NCI-H2196 treated with DMSO at 0.1 percent for 48 hours (cell line): ENCODE measurements at regions not wholly inside any gene's neighbourhood (a gene's known extent, or its start where the extent isn't known, plus 50 kb on each side); places are given as distances from the start of the nearest gene placed in this dataset.
"Not testable (repeated sequence)": the region's sequence is repeated elsewhere in the genome, so short reads cannot be mapped to it uniquely, and the experiment has no call there.

Experiments
- DNase-seq: peaks from one replicate; lab custom pipeline; 2025; ENCODE audit not compliant: unreplicated experiment; lab: John Stamatoyannopoulos, UW

GRCh38 chr12:24679126-24679525 is 269.8 kb downstream of the BCAT1 start:
- DNase-seq: no peak

DNA sequence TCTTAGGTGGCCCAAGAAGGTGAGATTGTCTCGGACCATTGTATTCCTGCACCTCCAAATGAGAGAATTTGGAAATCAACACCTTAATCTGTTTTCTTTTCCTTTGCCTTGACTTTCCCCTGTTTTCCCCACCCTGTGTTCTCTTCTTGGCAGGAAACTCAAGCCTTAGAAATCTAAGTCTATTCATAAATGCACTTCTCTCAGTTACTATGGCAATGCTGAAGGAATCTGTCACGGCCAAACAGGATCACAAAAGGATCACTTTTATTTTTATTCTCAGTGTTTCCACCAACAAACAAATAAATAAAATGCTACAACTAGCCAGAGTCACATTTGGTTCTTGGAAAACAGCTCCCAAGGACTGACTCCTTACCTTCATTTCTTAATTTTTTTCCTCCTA is 270.5 kb downstream of the BCAT1 start:
- no peak for DNase-seq

DNA sequence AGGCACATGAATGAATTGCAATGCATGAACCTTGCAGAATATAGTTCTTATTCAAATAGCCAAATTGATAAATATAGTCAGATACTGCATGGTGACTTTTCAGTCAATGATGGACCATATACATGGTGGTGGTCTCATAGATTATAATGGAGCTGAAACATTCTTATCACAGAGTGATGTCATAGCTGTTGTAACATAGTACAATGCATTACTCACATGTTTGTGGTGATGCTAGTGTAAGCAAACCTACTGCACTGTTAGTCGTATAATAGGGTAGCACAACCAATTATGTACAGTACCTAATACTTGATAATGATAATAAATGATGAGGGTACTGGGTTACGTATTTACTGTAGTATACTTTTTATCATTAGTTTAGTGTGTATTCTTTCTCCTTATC is 280.3 kb downstream of the BCAT1 start:
- DNase-seq: no peak

- no peak for DNase-seq
These were observed 284.6 kb downstream of the BCAT1 start for GRCh38 chr12:24664161-24664880.

GRCh38 chr12:24661657-24662096 is 287.2 kb downstream of the BCAT1 start:
- DNase-seq: no peak

- no peak for DNase-seq
These were observed 289.9 kb downstream of the BCAT1 start for GRCh38 chr12:24659016-24659415.

DNA sequence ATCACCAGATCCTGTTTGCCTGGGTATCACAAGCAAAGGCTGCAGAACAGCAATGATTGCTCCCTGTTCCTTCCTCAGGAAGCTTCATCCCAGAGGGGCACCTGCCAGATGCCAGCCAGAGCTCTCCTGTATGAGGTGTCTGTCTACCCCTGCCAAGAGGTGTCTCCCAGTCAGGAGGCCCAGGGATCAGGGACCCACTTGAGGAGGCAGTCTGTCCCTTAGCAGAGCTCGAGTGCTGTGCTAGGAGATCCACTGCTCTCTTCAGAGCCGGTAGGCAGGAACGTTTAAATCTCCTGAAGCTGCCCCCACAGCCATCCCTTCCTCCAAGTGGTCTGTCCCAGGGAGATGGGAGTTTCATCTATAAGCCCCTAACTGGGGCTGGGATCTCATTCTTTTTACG is 294.6 kb downstream of the BCAT1 start:
- not testable (repeated sequence) for DNase-seq

DNA sequence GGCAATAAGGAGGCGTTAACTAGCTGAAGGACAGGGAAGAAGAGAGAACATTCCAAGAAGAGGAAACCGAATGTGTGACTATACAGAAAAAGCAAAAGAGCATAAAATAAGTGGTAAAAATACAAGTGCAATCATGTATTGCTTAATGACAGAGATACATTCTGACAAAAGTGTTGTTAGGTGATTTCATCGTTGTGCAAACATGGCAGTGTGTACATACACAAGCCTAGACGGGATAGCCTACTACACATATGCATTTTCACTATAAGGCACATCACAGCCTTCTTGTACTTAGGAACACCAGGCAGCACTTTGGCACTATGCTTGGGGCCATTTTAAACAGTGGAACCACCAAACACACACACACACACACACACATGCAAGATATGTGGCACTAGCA is 299.3 kb downstream of the BCAT1 start:
- no peak for DNase-seq

GRCh38 chr12:24649209-24649608 is 299.7 kb downstream of the BCAT1 start:
- no peak for DNase-seq

GRCh38 chr12:24645254-24645653 is 303.6 kb downstream of the BCAT1 start:
- no peak for DNase-seq

DNA sequence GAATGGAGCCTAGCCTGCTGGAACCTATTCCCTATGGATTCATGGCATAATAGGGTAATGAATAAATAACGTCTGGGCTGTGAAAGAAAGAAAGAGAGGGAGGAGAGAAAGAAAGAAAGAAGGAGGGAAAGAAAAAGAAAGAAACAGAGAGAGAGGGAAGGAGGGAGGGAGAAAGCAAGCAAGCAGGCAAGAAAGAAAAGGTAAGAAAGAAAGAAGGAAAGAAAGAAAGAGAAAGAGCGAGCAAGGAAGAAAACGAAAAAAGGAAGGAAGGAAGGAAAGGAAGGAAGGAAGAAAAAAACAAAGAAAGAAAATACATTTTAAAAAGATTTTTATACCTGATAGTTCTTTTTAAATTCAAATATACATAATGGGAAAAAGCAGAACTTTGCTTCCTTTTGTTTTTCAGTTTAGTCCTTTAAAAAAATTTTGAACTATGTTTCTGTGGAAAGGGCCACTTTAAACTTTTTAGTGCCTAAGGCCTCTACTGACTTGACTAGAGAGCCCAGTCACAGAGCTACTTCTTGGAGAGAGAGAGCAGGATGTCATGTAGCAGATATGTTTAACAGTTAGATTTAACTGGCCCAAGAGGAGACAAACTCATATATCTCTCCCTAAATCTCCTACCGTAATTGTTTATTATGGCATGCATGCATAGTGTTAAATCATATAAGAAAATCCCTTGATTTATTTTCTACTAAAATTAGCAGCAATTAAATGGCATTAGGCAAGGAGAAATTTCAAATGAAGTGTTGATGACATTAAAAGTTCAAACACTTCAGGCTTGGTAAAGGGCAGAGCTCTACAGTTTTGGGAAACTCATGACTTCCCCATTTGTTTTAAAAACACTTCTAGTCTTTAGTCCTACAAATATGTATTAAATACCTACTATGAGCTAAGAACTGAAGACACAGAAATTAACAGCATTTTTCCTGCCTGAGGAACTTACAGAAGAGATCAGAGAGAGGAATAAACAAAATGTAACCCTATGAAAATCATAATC is 305.5 kb downstream of the BCAT1 start:
- DNase-seq: no peak

GRCh38 chr12:24639641-24640040 is 309.3 kb downstream of the BCAT1 start:
- DNase-seq: no peak

DNA sequence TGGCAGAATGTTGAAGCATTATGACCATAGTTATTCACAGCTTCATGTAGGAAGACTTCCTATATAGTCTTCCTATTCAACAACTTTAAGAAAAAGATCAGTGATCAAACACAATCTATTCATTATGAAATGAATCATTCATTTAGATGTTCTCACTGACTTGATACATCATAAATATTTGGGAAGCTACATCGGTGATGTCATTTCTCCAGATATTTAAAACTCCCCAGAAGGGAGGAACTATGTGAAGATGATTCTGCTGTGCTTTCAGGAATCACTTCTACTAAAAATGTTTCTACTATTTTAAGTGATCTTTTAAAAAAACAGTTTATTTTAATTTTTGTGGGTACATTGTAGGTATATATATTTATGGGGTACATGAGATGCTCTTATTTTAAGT is 316.4 kb downstream of the BCAT1 start:
- no peak for DNase-seq

GRCh38 chr12:24631676-24632426 is 317.1 kb downstream of the BCAT1 start:
- no peak for DNase-seq

GRCh38 chr12:24630856-24631255 is 318.0 kb downstream of the BCAT1 start:
- DNase-seq: no peak

DNA sequence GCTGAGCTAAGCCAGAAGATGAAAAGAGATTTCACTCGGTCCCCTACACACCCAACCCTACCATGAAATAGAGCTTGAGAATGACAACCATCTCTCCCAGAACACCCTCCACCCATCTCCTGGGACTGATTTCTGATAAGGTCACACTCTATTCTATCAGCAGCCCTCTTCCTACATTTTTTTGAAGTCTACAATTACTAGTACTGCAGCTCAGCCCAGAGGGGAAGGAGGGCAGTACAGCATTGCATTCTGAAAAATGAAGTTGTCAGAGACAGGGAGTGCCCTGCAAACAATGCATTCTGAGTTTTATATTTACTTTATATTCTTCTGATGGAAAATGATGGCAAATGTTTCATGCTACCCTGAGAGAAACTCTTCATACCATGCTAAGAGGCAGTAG is 318.5 kb downstream of the BCAT1 start:
- DNase-seq: no peak

DNA sequence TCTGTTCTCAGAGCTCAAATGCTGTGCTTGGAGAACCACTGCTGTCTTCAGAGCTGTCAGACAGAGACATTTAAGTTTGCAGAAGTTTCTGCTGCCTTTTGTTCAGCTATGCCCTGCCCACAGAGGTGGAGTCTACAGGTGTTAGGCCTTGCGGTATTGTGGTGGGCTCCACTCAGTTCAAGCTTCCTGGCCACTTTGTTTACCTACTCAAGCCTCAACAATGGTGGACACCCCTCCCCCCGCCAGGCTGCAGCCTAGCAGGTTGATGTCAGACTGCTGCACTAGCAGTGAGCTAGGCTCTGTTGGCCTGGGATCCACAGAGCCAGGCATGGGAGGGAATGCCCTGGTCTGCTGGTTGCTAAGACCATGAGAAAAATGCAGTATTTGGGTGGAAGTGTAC is 323.8 kb downstream of the BCAT1 start:
- DNase-seq: no peak

DNA sequence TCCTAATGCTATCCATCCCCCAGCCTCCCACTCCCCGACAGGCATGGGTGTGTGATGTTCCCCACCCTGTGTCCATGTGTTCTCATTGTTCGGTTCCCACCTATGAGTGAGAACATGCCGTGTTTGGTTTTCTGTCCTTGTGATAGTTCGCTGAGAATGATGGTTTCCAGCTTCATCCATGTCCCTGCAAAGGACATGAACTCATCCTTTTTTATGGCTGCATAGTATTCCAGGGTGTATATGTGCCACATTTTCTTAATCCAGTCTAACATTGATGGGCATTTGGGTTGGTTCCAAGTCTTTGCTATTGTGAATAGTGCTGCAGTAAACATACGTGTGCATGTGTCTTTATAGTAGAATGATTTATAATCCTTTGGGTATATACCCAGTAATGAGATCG is 328.9 kb downstream of the BCAT1 start:
- DNase-seq: not testable (repeated sequence)

DNA sequence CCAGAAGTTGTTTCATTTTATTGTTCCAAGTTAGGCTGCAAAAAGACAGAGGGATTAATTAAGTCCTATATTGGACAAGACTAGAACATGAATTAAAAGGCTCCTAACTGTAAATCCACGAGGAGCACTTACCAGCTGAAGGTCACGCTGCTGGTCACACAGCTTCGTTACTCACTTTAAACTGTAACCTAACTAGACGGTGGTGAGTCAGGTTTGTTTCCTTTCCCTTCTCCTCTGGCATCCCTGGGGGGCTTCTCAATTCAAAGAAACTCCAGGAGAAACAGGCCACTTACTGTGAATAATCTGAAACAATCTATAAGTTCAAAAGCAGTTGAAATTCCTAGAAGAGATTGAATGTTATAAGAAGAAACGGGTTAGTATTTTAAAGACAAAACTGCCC is 331.4 kb downstream of the BCAT1 start:
- DNase-seq: no peak

DNA sequence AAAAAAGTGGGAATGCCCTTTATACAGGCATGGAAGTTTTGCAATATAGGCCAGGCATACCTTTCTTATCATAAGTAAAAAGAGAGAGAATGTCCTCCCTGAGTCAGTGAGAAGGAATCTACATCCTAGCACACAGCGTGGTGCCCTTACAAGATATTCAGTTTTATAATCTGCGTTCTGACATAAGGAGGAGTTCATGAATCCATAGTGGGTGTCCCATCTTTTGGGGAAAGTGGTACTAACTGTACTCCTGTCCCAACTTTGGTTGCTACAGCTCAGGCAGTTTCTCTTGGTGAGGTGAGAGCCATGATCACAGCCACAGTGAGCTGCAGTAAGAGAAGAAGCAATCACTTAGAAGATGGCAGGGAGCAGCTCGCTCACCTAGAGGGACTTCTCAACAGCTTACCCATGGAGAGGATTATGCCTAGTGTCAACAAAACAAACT is 332.9 kb downstream of the BCAT1 start:
- no peak for DNase-seq

DNA sequence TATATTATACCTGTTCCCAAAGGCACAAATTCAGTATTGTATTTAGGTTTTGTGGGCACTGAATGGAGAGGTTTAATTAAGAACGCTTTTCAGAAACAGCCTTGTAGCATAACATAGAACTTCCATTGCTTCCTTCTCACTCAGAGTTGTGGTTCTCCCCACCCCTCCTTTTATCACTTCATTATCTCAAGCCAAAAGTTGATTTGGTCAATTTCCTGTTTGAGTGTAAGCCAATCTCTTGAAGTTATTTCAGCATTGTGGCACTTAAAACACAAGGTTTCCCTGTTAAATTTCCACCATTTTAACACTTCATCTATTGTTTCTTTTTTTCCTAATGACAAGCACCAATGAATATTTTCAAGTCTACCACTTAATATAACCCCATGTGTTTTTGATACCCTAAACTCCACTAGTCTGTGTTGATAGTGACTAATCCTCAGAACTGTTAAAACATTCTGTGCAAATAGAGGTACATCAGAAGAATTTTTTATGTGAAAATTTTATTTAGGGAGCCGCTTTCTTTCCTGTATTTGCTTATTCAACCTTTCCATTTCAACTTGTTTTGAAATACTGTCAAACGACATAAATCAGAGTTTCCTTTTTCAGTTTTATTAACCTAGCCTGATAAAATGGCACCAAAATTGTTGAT is 340.1 kb downstream of the BCAT1 start:
- DNase-seq: no peak
